ENCODE measurements at regions not wholly inside any gene's neighbourhood (a gene's known extent, or its start where the extent isn't known, plus 50 kb on each side); places are given as distances from the start of the nearest gene placed in this dataset.

DNA sequence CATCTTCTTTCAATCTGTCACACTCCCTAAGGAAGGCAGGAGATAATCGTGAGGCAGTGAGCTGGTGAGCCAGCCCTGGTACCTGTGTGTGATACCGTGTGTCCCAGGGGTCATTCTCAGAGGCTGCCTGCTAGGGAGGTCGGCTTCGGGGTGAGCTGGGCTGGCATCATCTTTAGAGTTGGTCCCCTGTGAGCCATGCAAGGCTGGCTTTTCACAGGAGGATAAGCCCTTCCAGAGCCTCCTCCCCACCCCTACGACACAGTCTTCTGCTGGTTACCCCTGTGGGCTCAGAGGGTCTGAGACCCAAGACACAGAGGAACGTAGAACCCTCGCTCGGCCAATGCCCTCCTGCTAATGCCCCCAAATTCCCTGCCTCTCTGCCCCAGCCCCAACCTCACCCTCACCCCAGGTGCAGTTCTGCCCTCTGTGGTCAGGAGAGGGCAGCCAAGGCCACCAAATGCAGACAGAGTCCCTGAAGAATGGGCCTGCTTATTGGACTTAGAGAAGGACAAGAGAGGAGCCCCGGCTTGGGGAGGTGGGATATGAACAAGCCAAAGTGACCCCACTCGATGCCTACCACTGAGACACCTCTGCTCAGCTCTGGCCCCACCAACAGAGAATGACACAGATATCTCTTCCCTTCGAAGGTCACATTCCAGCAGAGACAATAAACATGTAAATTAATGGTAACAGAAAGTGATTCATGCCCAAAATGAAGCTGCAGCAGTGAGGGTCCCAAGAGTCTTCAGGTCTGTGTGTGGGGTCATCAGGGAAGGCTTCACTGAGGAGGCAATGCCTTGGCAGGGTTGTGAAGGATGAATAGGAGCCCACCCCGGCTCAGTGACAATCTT, 80.8 kb upstream of the CCL1 start:
- Histone ChIP-seq H3K4me3 (no peak overlapping the region), H3K9me3 (no peaks in the 10 kb centered on the region), H3K27ac (no peak overlapping the region), H3K36me3 (no peaks in the 10 kb centered on the region), H3K4me1 (peaks cover 0 to 2% of the 10 kb centered on the region in 2 donors), H3K27me3 (no peaks in the 10 kb centered on the region)
- intact Hi-C loops (cut with DNase I; ENCODE audit: low total_unique reads) (no loop called here), in situ Hi-C loops (cut with MboI; ENCODE audit: low sequenced_read_pairs in 4 of 4) (loop anchor here in 1 of 4 donors (25.0 kb wide), 1 partner anchor 168 kb away; no protein-coding TSS in a partner anchor)
- TF ChIP-seq, protein P1, sequence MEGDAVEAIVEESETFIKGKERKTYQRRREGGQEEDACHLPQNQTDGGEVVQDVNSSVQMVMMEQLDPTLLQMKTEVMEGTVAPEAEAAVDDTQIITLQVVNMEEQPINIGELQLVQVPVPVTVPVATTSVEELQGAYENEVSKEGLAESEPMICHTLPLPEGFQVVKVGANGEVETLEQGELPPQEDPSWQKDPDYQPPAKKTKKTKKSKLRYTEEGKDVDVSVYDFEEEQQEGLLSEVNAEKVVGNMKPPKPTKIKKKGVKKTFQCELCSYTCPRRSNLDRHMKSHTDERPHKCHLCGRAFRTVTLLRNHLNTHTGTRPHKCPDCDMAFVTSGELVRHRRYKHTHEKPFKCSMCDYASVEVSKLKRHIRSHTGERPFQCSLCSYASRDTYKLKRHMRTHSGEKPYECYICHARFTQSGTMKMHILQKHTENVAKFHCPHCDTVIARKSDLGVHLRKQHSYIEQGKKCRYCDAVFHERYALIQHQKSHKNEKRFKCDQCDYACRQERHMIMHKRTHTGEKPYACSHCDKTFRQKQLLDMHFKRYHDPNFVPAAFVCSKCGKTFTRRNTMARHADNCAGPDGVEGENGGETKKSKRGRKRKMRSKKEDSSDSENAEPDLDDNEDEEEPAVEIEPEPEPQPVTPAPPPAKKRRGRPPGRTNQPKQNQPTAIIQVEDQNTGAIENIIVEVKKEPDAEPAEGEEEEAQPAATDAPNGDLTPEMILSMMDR (IDR thresholded peaks at IDR 0.05 in 4 of 5, conservative IDR thresholded peaks at IDR 0.05 in 1 of 5), result no peak
- no peak for TF ChIP-seq POLR2A (IDR thresholded peaks at IDR 0.05)
- no peak for ATAC-seq
- DNase-seq, result no peak

DNA sequence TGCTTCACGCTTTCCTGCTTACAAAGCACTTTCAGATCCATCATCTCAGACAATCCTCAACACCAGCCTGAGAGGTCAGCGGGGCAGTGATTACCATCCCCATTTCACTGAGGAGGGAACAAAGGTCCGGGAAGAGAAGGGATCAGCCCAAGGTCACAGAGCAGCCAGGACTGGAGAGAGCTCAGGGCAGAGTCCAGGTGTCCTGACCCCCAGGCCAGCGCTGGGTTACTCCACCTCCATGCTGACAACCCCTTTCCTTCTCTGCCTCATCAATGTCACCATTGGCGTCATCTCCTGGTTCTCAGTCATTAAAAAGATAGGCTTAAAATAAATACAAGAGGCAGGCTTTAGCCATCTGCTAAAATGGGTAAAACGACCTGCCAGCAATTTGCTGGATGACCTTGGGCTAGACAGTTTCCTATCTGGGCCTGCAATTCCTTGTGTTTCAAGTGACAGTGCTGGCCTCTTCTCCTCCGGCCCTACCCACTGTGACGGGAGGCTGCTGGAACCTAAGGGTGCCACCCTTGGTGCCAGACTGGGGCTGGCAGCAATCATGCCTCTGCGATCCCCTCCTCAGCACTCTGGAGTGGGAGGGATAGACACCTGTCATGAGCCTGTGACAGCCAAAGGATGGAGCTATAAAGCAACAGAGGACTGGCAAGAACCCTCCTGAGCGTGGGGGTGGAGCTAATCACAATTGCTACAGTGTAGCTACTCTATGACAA, 79.5 kb upstream of the CCL1 start:
- no peak for DNase-seq
- H3K9me3 ChIP-seq, result no peaks in the 10 kb centered on the region
- H3K4me1 ChIP-seq, result peaks cover 0 to 2% of the 10 kb centered on the region in 2 donors
- intact Hi-C loops (cut with DNase I; ENCODE audit: low total_unique reads), result no loop called here
- no peaks in the 10 kb centered on the region for H3K36me3 ChIP-seq
- ATAC-seq, result no peak
- in situ Hi-C loops (cut with MboI; ENCODE audit: low sequenced_read_pairs in 4 of 4), result loop anchor here in 1 of 4 donors (25.0 kb wide), 1 partner anchor 170 kb away; no protein-coding TSS in a partner anchor
- H3K4me3 ChIP-seq, result no peak overlapping the region
- no peaks in the 10 kb centered on the region for H3K27me3 ChIP-seq
- no peak overlapping the region for H3K27ac ChIP-seq
- no peak for TF ChIP-seq POLR2A (IDR thresholded peaks at IDR 0.05)

DNA sequence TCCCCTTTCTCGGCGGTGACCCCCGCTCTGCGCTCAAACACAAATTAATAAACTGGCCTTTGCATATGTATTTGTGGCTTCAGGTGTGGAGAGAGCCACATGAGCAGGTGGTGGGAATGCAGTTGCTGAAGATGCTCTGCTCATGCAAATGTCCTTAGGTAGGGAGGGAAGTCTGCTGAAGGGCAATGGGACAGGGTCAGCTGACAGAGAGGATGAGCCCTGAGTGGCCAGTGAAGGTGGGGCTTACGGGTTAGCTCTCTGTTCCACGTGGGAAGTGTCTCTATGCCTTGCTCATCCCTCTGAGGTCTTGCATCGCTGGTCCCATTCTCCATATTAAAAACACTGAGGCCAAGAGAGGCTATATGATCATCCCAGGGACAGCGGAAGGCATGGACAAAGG, 74.2 kb upstream of the CCL1 start:
- in situ Hi-C loops (cut with MboI; ENCODE audit: low sequenced_read_pairs in 4 of 4) (loop anchor here in 1 of 4 donors (25.0 kb wide), 1 partner anchor 175 kb away; no protein-coding TSS in a partner anchor), intact Hi-C loops (cut with DNase I; ENCODE audit: low total_unique reads) (no loop called here)
- H3K27ac ChIP-seq, result no peak overlapping the region
- no peaks in the 10 kb centered on the region for H3K27me3 ChIP-seq
- no peak overlapping the region for H3K4me3 ChIP-seq
- no peak for TF ChIP-seq POLR2A (IDR thresholded peaks at IDR 0.05)
- TF ChIP-seq, protein P1 (IDR thresholded peaks at IDR 0.05 in 4 of 5, conservative IDR thresholded peaks at IDR 0.05 in 1 of 5), result no peak
- no peaks in the 10 kb centered on the region for H3K9me3 ChIP-seq
- ATAC-seq (no peak), DNase-seq (no peak)
- no peaks in the 10 kb centered on the region for H3K36me3 ChIP-seq
- no peaks in the 10 kb centered on the region for H3K4me1 ChIP-seq

DNA sequence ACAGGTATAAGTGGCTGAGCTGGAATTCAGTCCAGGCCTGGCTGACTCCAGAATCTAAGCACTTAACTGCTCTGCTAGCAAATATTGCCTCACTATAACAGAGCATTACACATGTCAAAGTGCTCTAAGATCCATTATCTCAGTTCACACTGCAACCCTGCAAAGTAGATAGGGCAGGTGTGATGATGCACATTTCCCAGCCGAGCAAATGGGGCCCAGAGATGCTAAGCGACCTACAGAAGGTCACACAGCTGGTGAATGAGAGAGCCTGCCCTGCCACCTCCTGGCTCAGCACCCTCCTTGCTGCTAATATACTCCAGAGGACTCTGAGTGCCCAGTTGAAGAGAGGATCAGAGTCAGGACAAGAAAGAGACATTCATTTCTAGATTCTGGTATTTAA, 73.6 kb upstream of the CCL1 start:
- ATAC-seq (no peak), DNase-seq (no peak)
- H3K9me3 ChIP-seq, result no peaks in the 10 kb centered on the region
- H3K36me3 ChIP-seq, result no peaks in the 10 kb centered on the region
- no peak overlapping the region for H3K4me3 ChIP-seq
- no peaks in the 10 kb centered on the region for H3K4me1 ChIP-seq
- no peaks in the 10 kb centered on the region for H3K27me3 ChIP-seq
- no peak overlapping the region for H3K27ac ChIP-seq
- TF ChIP-seq, protein P1 (IDR thresholded peaks at IDR 0.05 in 4 of 5, conservative IDR thresholded peaks at IDR 0.05 in 1 of 5), result no peak
- in situ Hi-C loops (cut with MboI; ENCODE audit: low sequenced_read_pairs in 4 of 4) (loop anchor here in 1 of 4 donors (25.0 kb wide), 1 partner anchor 176 kb away; no protein-coding TSS in a partner anchor), intact Hi-C loops (cut with DNase I; ENCODE audit: low total_unique reads) (no loop called here)

All from gastrocnemius medialis (tissue), 4 donors.